ENCODE measurements at regions not wholly inside any gene's neighbourhood (a gene's known extent, or its start where the extent isn't known, plus 50 kb on each side); places are given as distances from the start of the nearest gene placed in this dataset.
"Not testable (repeated sequence)": the region's sequence is repeated elsewhere in the genome, so short reads cannot be mapped to it uniquely, and the experiment has no call there.

DNA sequence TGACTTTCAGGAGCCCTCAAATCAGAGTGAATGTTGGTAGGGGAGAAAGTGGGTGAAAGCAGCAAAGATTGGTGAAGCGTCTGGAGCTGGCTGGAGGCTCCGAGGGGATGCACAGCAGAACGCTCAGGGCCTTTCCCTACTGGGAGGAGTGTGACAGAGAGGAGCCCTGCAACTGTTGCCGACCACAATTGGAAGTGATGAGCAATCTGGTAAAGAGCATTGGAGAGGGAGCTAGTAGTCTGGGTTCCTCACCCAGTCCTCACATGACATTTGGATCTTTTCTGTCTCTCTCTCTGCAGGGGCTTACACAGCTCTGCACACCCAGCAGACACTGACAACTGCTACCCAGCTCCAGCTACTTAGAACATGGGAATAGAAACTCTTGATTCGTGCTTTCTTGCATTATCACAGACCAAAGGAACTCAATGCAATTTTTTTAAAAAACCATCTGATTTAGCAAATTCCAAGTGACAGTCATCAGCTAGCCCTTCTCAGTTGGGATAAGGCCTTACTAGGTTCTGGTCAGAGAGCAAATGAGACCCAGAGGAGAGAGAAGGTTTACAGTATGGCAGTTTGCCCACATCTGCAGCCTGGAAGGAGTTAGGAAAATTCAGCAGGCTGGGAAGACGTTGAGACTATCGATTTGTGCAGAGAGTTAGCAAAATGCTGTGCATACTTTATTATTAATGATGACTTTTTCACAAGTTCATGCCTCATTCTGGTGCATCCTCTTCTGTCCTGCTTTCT is 278.0 kb upstream of the PLET1 start:
- no peak for DNase-seq (ENCODE audit: low read depth, low spot score)

GRCh38 chr11:112539281-112539555 is 278.6 kb upstream of the PLET1 start:
- not testable (repeated sequence) for DNase-seq (ENCODE audit: low read depth, low spot score)

DNA sequence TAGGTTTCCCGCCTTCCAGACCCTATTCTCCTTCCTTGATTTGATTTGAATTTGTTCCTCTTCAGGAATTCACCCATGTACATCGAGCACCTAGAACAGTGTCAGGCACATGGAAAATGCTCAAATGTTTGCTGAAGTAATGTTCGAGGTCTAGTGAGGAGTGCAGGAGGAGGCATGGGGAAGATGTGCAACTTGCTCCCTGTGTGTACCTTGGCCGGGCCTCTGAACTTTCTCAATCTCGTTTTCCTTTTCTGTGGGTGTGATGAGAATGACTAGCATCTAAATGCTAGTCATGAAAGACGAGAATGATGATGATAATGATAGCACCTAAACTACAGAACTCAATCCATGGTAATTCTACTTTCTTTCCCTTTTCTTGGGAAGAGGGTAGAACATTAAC is 279.1 kb upstream of the PLET1 start:
- no peak for DNase-seq (ENCODE audit: low read depth, low spot score)

DNA sequence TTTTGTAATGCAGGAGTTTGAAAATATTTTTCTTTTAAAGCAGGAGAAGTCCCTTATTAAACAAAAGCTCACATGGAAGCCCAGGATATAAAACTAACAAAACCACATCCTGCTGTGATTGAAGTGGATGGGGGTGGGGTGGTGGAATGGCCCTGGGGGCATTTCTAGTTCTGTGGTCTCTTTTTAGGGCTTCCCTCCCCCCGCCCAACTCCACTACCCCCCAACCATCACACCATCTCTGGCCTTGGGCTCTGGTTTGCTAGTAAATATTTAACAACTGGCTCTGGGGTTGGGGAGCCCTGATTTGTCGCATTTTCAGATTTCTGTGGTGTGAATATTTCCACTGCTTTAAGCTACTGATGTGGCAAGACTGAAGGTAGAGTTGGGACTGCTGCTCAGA is 279.6 kb upstream of the PLET1 start:
- DNase-seq (ENCODE audit: low read depth, low spot score) = no peak

- DNase-seq (ENCODE audit: low read depth, low spot score) = no peak
Observed at GRCh38 chr11:112541140-112542046, 280.7 kb upstream of the PLET1 start.

DNA sequence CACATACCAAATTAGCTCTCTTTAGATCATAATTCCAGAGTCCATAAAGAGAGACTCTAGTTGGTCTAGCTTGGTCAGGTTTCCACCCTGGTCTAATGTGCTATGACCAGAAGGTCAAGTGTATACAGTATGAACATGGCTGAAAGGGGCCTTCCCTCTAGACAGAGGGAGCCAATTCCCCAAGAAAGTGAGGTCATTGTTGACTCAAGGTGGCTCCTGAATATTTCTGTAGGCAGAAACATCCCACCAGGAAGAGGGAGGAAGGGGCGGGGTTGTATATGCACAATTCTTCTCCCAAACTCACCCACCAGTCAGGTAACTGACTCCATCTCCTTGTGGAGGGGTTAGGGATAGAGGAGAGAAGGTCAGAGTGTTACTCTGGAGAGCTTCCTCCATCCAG is 281.8 kb upstream of the PLET1 start:
- DNase-seq (ENCODE audit: low read depth, low spot score) = no peak

DNA sequence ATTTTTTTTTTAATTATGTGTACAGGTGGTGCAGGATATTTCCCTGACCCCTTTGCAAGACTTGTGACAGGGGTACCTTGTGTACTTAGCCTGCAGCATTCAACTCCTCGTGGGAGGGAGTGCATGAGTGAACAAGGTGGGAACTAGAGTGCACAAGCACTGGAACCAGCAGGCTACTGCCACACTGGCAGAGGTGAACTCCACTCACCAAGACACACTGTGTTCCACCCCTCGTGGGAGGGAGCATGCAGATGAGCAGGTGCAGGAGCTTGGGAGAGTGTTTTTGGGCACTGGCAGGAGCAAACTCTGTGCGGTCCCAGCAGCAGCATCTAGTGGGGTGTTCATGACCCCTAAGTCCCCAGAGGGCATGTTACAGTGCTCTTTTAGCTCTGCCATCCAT is 282.7 kb upstream of the PLET1 start:
- DNase-seq (ENCODE audit: low read depth, low spot score) = no peak

DNA sequence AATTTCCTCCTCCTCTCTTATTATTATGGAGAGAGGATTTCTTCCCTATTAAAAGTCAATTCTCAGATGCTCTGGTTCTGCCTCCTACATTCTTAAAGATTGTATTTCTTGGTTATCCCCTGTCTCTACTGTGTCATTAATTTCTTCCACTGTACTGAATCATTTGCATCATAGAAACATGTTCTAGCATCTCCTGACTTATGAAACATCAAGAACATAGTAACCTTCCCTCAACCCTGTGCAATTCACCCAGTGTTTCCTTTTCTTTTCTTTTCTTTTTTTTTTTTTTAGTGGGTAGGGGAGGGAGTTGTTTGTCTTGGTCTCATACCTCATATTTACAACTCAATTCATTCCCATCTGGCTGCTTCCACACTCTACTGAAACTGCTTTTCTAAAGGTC is 288.0 kb upstream of the PLET1 start:
- DNase-seq (ENCODE audit: low read depth, low spot score) = no peak

DNA sequence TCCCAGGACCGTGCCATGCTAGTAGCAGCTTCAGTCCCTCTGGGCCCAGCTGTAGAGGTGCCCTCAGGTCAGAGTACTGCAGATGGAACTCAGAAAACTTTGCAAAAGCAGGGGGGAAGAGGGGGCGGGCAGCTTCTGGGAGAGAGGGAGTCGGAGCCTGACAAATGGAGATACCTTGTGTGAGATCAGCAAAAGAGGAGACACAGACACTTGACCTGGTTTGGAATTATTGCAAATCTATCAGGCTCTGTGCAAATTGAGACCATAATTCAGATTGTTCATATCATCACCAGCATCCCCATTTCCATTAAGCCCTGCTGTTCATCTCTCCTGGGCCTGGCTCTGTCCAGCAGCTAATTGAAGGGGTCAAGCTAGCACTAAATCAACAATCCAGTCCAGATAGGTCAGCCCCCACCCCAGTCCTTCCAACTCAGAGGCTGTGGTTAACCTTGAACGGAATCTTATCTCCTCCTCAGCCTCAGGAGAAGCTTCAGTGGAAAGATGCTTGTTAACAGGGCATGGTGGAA is 292.6 kb upstream of the PLET1 start:
- no peak for DNase-seq (ENCODE audit: low read depth, low spot score)

GRCh38 chr11:112554586-112554985 is 293.9 kb upstream of the PLET1 start:
- no peak for DNase-seq (ENCODE audit: low read depth, low spot score)

DNA sequence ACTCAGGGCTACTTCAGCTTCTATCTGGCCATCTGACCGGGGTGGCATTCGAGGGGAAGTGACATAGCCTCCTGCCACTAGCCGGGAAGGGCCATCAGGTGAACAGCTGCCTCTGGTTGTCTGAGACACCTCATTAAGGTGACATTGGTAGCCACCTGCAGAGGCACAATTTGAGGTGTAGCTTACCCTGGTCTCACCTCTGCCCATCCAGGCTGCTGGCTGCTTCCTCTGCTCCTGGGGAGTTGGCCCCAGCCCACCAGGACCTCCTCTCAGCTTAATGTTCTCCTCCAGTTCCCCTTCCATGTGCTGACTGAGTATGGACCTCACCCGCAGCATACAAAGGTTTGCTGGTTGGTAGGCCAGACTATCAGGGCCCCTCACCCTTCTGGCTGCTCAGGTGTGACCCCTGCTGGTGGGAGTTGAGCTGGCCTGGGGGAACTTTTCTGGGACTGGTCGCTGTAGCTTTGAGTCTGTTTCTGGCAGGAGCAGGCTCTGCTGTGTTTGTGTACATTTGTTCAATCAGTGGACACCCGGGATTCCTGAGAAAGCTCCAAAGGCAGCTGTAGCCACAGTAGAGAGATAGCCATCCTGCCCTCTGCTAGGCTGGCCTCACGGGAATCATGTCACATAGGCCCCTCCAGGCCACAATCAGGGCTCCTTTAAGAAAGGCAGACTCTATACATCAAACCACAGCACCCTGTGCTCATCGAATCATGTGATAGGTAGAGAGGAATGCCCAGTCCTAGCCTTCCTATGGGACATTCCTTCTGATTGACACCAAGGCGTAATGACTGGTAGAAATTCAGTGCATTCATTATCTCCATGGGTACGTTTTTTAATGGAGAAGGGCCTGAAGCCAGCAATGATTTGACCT is 295.1 kb upstream of the PLET1 start:
- DNase-seq (ENCODE audit: low read depth, low spot score) = no peak

DNA sequence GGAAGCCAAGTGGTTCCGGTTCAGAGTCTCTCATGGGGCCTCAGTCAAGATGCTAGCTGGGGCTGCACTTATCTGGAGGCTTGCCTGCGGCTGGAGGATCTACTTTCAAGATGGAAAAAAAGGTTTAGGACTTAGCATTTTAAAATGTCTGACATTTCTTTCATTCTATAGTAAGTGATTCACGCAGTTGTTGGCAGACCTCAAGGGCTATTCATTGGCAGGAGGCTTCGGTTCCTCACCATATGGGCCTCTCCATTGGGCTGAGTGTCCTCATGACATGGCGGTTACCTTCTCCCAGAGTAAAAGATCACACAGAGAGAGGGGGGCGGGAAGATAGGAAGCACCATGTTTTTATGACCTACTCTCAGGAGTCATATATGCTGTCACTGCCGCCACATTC is 298.0 kb upstream of the PLET1 start:
- no peak for DNase-seq (ENCODE audit: low read depth, low spot score)

- no peak for DNase-seq (ENCODE audit: low read depth, low spot score)
Observed at GRCh38 chr11:112563808-112564207, 303.1 kb upstream of the PLET1 start.

- no peak for DNase-seq (ENCODE audit: low read depth, low spot score)
Observed at GRCh38 chr11:112564228-112564955, 303.7 kb upstream of the PLET1 start.

GRCh38 chr11:112565551-112565950 is 304.9 kb upstream of the PLET1 start:
- no peak for DNase-seq (ENCODE audit: low read depth, low spot score)

GRCh38 chr11:112566124-112566523 is 305.5 kb upstream of the PLET1 start:
- no peak for DNase-seq (ENCODE audit: low read depth, low spot score)

GRCh38 chr11:112570333-112570732 is 309.7 kb upstream of the PLET1 start:
- DNase-seq (ENCODE audit: low read depth, low spot score) = no peak

- no peak for DNase-seq (ENCODE audit: low read depth, low spot score)
Observed at GRCh38 chr11:112579282-112579681, 318.6 kb upstream of the PLET1 start.

DNA sequence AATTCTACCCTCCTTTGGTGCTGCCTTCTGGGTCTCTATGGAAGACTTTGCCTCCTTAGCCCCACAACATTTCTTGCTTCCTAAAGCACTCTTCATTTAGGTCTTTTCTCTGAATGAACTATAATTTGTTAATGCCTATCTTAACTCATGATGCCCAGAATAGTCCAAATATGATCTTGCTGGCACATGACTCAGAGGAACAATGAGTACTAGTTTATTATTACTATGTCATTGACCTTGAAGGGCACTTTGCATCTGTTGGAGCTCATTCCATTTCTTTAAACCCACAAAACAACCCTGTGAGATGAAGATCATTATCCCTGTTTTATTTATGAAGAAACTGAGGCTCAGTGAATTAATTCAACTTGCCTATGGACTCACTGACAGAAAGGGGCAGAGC is 320.2 kb upstream of the PLET1 start:
- DNase-seq (ENCODE audit: low read depth, low spot score) = no peak

GRCh38 chr11:112581747-112582146 is 321.1 kb upstream of the PLET1 start:
- DNase-seq (ENCODE audit: low read depth, low spot score) = no peak

DNA sequence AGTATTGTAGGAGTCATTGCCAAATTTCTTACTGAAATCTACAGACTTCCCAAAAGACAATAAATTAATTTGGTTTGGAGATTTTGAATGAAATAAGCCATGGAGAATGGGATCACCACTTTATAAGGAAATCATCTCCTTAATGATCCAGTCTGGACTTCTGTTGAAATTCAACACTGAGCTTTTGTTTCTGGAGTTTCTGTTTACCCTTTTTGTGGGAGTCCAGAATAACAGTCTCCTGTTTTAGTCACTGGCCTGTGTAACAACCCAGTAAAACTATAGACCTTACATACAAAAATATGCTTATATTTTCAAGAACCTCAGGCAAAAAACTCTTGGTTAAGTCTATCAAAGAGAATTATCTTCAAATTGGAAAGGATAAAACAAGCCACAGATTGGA is 321.7 kb upstream of the PLET1 start:
- DNase-seq (ENCODE audit: low read depth, low spot score) = no peak
